DMS53 treated with DMSO at 0.1 percent for 48 hours (cell line): ENCODE measurements at regions not wholly inside any gene's neighbourhood (a gene's known extent, or its start where the extent isn't known, plus 50 kb on each side); places are given as distances from the start of the nearest gene placed in this dataset.
"Not testable (repeated sequence)": the region's sequence is repeated elsewhere in the genome, so short reads cannot be mapped to it uniquely, and the experiment has no call there.

ENCODE experiments used
- DNase-seq: peaks from one replicate; lab custom pipeline; 2025; ENCODE audit not compliant: unreplicated experiment; lab: John Stamatoyannopoulos, UW

DNA sequence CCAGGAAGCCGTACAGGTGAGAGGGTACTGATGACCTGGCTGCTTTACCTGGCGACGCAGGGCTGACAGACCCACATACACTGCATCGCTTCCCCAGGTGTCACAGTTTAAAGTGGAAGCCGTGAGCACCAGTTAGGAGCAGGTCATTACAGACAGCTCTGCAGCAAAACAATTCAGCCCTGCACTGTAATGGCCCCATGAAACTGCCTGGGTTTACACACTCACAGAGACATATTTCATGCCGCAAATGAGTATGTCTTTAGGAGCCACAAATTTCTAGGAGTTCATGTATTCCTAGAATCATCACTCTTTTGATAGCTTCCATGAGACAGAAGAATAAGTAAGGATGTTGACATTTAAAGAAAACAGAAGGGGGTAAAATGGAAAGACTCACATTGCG, 723.1 kb downstream of the MATN1 start:
- DNase-seq = no peak

GRCh38 chr1:29999595-29999994, 723.8 kb downstream of the MATN1 start:
- no peak for DNase-seq

- no peak for DNase-seq
Measured at GRCh38 chr1:29998686-29999085, 724.7 kb downstream of the MATN1 start.

- DNase-seq = not testable (repeated sequence)
Measured at GRCh38 chr1:29997818-29998217, 725.6 kb downstream of the MATN1 start.

GRCh38 chr1:29993950-29994349, 729.4 kb downstream of the MATN1 start:
- DNase-seq = no peak

DNA sequence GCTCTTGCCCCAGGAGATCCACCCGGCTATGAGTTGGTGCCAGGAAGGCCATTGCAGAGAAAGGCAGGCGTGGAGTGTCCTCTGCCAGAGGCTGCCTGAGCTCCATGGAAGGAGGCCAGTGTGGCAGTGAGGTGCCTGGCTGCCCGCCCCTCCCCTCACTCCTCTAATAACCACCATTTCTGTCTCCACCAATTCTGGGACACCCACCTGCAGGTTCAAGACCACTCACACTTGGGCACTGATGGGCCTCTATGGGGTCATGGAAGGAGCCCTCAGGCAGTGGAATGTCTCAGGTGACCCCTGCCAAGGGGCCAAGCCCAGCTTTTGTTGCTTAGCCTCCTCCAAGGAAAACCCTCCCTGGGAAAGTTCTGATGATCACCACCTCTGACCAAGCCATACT, 731.6 kb downstream of the MATN1 start:
- no peak for DNase-seq

- DNase-seq = no peak
Measured at GRCh38 chr1:29991025-29991424, 732.4 kb downstream of the MATN1 start.

DNA sequence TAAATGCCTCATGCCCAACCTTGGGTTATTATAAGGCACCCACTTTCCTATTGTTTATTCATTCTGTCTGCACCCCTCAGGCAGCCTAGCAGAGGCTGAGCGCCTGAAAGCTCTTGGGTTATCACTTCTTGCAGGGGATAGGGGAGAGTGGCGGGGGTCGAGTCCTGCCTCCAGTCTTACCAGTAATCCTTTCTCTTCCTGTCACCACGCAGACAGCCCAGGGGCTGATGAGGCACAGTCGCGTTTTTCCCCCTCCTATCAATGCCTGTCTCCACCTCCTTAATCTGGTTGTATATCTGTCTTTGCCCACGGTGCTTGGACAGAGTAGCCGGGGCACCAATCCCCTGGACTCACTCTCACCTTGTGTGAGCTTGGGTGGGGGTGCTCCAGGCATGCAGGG, 733.1 kb downstream of the MATN1 start:
- DNase-seq = no peak

GRCh38 chr1:29986986-29987385, 736.4 kb downstream of the MATN1 start:
- no peak for DNase-seq

- DNase-seq = no peak
Measured at GRCh38 chr1:29985606-29985945, 737.8 kb downstream of the MATN1 start.

DNA sequence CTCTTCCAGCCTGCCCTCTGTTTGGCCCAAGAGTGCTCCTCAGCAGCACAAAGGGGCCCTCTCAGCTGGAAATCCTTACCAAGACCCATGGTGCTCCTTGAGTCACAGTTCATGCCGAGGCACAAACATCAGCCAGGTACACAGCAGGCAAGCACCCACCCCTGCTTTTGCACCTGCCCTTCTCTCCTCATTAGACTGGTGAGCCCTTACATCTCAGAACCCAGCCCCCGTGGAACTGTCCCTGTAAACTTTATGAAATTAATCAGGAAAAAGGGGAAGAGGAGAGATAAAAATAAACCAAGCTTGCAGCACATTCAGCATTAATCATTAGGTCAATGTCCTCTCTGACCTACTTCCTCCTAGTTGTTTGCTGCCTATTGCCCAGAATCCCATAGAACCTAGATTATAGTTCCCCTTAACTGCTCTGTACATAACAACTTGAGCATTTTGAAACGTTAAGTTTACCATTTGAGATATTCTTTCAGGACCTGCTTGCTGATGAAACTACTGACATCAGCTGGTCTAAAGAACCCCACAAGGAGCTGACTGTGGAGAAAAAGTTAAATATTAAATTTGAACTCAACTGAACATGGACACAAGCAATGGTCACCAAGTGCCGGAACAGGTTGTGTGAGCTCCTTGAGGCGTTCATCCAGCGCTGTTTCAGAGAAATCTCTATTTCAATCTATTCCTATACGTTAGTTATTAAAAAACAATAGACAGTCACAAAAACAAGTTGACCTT, 738.4 kb downstream of the MATN1 start:
- no peak for DNase-seq

- no peak for DNase-seq
Measured at GRCh38 chr1:29984166-29984861, 739.1 kb downstream of the MATN1 start.

GRCh38 chr1:29983321-29983720, 740.1 kb downstream of the MATN1 start:
- no peak for DNase-seq

DNA sequence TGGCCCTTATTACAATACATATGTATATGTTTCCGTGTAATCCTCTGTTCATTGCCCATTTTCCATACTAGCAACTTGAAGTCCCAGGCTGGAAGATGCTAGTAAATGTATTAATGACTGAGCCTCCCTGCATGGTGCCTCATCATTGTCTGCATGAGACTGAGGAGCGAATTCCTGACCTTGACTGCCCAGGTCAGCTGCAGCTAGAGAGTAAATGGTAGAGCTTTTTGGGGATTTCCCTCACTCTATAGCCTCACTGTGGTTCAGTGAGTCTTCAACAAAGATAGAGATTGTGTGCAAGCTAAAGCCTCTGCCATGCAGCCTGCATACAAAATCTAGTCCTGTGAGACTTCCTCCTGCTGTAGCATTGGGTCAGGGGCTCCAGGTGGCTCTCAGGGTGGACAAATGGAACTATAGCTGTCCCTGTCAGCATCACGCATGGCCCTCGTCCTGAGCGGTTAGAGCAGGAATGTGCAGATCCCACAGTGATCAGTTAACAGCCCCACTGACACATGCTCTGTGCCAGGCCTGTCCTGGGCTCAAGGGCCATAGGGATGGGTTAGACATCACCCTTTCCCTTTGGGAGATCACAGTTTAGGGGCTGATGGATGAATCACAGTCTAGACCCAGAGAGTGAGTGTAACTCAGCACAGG, 741.7 kb downstream of the MATN1 start:
- no peak for DNase-seq

DNA sequence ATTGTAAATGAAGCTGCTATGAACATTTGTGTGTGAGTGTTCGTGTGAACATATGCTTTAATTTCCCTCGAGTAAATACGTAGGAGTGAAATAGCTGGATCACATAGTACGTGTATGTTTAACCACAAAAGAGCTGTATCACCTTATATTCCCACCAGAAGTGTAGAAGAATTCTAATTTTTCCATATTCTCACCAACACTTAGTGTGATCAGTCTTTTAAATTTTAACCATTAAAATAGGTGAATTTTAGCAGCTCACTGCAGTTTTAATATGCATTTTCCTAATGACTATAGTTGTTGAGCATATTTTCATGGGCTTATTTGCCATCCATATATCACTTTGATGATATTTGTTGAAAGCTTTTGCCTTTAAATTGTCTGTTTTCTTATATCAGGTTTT, 741.2 kb downstream of the PTPRU start:
- DNase-seq = no peak

- no peak for DNase-seq
Measured at GRCh38 chr1:29975036-29975694, 738.8 kb downstream of the PTPRU start.

GRCh38 chr1:29974316-29974724, 738.0 kb downstream of the PTPRU start:
- no peak for DNase-seq

DNA sequence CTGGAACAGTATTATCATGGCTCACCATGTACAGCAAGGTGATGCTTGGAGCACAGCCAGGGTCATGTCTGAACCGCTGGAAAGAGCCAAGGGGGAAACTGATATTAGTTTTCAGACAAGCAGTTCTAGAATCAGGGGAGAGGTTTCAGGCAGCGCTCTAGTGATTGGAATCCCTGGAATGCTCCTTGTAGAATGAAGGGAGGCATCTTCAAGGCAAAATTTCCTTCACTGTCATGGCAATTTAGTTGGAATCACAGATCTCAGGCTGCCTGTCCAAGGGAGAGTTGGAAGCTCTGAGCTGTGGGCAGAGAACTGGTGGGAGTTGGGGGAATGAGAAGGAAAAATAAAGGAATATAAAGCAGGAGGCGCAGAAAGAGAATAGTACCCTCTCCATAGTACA, 737.1 kb downstream of the PTPRU start:
- DNase-seq = no peak

DNA sequence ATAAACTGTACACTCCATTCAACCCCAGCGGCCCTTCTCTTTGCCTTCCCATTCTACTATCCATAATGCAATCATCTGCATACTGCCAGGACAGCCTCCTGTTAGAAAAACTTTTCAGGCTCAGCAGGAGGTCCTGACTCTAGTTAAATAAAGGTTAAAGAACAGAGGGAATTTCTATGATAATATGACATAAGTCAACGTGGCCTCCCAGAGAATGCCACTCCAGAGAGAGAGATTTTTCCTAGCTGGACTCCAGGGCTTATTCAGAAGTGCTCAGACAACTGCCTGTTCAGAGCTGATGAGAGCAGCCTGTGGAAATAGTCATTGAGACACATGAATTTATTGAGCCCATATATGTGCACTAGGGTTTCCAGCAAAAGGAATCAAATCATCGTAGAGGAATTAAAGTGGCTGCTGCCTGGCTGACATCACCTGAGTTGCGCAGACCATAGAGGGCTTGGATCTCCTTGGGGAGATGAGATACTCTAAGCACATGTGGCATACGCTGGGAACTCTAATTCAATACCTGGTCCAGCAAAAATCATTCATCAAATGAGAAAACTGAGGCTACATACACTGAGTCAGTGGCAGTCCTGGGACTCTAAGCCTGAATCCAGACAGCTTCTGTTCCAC, 736.2 kb downstream of the PTPRU start:
- no peak for DNase-seq

GRCh38 chr1:29971703-29972102, 735.4 kb downstream of the PTPRU start:
- no peak for DNase-seq

DNA sequence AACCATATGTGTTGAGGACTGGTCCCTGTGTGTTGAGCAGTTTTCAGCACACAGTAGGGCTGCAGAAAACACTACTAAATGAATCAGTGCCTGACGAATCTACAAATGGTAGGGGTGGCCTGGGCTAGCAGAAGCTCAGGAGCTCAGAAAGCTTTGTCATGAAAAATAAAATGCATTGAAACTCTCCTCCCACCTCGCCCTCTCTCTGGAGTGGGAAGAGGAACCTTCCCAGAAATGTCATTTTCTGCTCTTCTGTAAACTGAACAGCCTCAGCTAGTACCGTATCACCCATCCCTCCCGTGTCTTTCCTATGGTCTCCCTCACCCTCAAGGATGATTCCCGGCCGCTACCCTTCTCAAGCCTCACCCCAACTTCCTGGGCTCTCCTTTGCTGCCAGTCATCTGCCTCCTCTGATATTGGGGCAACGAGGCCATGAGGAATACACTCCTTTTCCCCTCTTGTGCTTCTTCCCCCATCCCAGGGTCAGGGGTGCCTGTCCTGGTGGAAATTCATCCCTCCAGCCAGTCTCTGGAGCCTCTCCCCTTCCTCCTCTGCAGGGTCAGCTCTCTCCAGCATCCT, 734.5 kb downstream of the PTPRU start:
- DNase-seq = no peak
